Activated CD8-positive, alpha-beta memory T cell treated with anti-CD3 and anti-CD28 coated beads, Interleukin-2, amount 50 U/mL, for 4 hours (primary cell): ENCODE measurements at regions not wholly inside any gene's neighbourhood (a gene's known extent, or its start where the extent isn't known, plus 50 kb on each side); places are given as distances from the start of the nearest gene placed in this dataset.

Experiments used
- DNase-seq: peaks from one replicate; pipeline ENCODE4 v3.0.0-alpha.2; 2020

DNA sequence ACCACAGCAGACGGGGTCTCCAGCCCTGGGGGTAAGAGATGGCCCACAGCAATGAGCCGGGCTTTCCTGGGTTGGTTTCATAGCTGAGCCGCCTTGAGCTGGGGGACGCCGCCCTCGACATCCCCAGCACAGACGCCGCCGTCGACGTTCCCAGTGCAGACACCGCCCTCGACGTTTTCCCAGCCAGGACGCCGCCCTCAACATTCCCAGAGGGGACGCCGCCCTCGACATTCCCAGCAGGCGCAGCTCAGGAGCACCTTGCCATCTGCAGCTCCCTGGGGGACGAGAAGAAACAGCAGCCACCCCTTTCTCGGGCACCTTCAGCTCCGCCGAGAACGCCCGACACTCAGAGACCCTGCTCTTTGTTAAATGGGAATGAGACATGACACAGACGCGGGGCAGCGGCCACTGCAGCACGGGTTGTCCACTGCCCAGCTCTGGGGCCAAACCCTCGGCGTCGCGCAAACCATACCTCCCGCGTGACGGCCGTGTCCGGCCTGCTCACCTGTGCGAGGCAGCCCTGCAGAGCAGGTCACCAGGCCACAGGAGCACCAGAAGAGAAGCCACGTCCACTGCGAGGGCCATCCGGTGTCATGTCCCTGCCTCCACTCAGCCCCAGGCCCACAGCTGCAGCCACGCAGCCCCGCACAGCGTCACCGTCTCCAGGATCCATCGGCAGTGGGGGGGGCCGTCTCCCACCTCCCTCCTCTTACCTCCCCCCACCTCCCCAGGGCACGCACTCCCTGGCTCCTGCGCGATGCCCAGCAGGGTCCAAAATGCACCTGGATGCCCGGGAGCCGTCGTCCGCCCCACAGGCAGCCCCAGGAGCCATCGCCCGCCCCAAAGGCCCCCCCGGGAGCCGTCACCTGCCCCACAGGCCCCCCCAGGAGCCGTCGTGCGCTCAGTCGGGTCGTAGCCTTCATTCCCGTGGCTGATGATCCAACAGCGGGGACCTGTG, 77.4 kb upstream of the GALNT9 start:
- no peak for DNase-seq

DNA sequence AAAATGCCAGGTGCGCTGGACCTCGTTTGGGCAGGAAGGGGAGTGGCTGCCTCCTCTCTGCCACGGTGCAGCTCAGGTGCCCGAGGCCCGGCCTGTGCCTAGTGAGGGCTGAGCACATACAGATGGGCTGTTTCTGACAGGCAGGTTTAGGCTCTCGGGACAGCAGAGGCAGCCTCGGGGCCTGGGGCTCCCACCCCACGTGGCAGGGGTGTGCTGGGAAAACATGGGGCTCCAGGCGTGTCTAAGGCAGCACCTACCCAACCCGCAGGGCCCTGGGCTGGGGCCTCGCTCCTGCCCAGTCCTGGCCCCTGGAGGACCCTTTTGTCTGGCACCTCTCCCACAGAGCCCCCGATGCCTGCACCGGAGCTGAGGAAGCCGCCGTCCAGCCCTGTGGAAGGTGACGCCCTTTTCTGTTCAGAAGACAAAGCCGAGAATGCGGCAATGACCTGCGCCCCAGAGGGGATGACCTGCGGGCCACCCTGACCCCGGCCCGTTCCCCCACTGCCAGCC, 76.4 kb upstream of the GALNT9 start:
- no peak for DNase-seq

DNA sequence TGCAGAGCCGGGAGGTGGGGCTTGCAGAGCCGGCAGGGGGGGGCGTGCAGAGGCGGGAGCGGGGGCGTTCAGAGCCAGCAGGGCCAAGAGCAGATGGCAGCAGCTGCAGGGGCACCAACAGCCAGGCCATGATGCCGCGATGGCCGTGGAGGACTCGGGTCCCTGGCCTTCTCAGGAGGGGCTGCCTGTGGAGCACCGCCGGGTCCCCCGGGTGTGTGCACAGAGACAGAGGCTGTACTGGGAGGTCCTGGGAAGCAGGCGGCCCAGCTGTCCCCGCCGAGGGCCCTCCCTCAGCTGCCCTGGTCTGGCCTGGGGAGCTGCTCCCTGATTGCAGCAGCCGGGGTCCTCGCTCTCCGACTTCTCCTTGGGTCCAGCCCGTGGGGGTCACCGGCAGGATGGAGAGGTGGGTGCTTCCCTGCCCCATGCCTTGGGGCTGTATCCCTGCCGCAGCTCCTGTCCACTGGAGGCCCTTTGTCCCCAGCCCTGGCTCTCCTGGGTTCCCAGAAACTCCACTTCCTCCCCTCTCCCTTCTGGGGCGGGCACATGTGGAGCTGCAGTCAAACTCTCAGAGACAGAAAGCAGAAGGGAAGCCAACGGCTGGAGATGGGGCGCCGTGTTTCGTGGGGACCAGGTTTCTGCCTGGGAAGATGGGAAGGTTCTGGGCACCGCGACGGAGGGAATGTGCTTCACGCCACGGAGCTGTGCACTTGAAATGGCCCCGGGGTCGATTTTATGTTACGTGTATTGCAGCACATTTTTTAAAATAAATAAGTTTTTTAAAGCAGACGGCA, 75.8 kb upstream of the GALNT9 start:
- DNase-seq = no peak

DNA sequence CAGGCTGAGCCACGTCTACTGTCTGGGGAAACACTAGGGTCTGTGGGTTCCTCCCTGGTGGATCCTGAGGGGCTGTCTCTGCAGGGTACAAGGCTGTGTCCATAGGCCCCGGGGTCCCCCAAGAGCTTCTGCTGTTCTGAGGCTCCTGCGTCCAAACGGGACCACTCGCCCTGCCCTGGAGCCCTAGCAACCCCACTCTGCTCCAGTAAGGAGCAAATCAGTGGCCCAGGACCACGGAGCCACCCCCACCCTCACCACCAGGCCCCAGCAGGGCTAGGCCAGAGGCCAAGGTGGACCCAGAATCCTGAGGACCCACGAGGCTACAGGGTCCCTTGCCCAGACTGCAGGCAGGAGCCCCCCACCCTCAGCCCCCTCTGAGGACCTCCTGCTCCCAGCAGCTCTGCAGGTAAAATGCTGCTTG, 75.1 kb upstream of the GALNT9 start:
- no peak for DNase-seq

DNA sequence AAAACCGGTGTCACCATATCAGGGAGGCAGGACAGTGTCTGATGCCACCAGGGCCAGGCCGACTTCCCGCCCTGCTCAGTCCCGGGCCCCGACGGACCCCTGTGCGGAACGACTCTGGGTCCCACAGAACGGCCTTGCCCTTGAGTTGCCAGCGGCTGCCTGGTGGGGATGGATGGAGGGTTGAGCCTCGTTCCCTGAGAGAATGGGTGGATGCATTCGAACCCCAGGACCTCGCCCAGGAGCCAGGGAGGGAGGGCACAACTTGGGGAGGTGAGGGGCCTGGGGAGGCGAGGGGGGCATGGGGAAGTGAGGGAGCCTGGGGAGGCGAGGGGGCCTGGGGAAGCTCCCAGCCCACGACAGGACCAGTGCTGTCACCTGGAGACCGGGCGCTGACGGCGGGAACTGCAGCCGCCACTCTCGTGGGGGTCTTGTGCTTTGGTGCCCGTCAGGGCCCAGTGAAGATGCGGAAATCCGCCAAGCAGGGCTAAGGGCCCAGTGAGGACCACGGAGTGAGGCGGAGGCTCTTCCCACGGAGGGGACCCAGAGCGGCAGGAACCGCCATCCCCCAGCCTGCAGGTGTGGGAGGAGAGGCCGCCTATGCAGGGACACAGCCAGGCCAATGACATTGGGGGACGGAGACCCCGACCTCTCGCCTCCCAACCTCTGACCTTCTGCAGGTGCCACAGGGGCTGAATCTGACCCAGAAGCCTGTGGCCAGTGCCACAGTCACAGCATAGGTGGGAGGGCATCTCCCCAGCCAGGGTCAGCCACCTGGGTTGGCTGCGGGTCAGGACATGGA, 74.4 kb upstream of the GALNT9 start:
- no peak for DNase-seq

DNA sequence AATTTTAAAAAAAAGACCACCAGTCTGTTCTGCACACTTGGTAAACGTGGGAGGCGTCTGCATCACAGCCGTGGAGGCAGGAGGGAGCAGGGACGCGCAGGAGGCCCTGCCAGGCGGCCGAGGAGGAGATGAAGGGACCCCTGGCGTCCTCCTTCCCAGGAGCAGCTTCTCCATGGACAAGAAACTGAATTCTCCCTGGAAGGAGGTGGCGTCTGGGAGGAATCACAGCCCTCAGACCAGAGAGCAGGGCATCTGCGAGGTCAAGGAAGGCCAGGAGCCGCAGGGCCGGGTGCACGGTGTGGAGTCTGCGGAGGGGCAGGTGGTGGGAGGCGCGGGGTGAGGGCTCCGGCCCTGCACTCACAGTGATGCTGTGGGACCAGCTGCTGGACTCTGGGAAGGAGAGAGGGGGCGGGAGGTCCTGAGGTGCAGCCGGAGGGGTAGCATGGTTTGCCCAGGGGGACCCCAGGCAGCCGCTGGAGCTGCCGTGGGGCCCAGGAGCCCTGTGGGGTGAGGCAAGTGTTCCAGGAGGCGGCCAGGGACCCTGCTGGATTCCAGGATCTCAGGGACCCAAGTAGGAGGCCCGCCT, 73.5 kb upstream of the GALNT9 start:
- DNase-seq = no peak

DNA sequence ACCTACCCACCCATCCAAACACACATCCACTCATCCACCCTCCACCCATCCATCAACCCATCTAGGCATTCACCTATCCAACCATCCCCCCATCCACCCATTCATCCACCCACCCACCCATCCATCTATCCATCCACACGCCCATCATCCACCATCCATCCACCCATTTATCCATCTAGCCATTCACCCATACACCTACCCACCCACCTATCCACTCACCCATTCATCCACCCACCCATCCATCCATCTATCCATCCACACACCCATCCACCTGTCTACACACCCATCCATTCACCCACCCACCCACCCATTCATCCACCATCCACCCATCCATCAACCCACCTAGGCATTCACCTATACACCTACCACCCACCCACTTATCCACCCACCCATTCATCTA, 72.6 kb upstream of the GALNT9 start:
- no peak for DNase-seq

DNA sequence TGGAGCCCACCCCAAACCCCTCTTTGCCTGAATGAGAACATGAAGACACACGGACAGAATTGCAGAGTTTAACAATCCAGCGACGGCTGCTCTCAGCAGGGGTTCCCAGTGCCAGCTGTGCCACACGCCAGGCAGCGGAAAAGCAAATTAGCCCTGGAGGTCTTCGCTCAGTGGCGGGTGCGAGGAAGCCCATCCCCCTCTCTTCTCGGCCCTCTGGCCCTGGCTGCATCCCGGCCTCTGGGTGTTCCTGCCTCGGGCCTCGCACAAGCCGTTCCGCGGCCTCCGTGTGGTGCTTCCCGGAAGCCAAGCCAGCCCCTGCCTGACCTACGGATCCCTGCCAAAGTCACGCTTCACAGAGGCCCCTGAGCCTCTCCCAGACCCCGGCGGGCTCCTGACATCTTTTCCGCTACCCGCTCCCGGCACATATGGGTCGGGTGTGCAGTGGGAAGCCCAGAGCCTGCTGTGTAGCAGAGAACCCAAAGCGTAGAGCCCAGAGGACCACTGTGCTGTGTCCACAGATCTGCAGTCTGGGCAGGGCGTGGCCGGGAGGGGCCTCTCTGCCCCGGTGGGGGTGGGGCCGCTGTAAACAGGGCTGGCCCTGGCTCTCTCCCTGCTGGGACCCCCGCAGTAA, 70.7 kb upstream of the GALNT9 start:
- DNase-seq = no peak

DNA sequence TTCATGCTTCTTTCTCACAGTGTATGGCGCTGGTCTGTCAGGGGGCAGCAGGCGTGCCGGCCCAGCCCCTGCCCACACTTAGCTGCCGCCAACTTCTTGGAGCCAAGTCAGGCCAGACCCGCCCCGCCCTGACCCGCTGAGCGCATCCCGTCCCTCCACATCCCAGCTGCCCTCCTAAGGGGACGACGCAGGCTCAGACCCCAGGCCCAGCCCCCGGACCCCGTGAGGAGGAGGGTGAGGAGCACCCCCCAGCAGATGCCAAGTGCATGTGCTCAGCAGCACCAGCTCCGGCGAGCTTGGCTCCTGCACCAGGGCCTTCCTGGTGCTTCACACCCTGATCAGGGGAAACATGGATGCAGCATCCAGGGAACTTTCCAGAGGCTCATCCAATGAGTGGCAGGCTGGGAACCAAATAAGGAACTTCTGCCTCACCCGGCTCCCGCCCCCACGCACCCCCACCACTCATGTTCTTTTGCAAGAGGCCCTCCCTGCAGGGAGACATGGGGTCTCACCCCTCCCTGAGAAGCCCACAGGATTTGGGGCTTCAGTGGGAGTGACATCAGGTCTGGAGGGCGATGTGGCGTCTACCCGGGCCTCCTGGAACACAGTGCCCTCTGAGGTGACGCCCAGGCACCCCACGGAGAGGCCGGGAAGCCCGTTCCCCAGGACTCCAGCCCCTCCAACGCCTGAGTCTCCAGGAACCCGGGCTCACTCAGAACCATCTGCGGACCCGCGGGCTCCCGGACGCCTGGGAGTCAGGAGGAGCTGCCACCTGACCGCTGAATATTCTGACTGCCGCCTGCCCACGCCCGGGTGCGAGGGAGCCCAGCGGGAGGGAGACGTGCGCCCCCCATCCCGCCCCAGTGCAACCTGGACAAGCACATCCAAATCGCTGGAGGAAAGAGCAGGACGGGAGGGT, 70.0 kb upstream of the GALNT9 start:
- DNase-seq = peak; percentile 14

DNA sequence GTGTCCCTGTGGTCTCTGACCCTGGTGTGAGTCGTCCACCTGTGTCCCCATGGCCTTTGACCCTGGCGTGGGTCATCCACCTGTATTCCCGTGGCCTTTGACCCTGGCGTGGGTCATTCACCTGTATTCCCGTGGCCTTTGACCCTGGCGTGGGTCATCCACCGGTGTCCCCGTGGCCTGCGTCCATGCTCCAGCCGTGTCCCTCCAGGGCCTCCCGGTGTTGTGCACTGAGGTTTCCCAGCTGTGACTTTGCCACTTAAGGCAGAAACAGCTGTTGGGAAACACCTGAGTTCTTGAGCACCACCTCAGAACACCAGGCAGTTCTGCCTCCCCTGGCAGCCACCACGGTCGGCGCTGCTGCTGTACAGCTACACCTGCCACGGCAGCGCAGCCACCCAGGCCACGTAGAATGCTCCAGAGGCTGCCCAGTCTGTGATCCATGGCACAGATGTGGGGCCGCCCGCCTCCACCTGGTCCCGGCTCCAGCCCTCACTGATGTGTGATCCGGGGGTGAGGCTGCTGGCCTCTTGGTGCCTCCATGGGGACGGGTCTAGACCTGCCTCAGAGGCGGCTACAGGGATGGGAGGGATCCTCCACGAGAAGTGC, 69.1 kb upstream of the GALNT9 start:
- DNase-seq = peak; percentile 9

DNA sequence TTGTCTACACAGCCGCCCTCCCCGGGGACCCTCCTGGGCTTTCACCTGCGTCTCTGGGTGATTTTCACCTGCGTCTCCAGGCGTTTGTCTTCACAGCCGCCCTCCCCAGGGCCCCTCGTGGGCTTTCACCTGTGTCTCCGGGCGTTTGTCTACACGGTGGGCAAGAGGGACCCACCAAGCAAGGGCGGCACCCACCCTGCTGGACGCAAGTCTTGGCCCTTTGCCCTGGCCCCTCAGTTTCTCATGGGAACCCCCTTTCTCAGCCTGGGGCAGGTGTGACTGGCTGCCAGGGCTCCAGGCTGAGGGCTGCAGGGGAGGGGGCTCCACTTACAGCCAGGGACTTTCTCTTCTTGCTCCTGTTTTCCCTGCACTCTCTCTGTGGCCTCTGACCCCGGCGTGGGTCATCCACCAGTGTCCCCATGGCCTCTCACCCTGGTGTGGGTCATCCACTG, 68.6 kb upstream of the GALNT9 start:
- DNase-seq = no peak

DNA sequence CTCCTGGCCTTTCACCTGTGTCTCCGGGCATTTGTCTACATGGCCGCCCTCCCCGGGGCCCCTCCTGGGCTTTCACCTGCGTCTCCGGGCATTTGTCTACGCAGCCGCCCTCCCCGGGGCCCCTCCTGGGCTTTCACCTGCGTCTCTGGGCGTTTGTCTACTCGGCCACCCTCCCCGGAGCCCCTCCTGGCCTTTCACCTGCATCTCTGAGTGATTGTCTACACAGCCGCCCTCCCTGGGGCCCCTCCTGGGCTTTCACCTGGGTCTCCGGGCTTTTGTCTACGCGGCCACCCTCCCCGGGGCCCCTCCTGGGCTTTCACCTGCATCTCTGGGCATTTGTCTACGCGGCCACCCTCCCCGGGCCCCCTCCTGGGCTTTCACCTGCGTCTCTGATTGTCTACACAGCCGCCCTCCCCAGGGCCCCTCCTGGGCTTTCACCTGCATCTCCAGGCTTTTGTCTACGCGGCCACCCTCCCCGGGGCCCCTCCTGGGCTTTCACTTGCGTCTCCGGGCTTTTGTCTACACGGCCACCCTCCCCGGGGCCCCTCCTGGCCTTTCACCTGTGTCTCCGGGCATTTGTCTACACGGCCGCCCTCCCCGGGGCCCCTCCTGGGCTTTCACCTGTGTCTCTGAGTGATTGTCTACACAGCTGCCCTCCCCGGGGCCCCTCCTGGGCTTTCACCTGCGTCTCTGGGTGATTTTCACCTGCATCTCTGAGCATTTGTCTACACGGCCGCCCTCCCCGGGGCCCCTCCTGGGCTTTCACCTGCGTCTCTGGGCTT, 68.0 kb upstream of the GALNT9 start:
- DNase-seq = no peak

DNA sequence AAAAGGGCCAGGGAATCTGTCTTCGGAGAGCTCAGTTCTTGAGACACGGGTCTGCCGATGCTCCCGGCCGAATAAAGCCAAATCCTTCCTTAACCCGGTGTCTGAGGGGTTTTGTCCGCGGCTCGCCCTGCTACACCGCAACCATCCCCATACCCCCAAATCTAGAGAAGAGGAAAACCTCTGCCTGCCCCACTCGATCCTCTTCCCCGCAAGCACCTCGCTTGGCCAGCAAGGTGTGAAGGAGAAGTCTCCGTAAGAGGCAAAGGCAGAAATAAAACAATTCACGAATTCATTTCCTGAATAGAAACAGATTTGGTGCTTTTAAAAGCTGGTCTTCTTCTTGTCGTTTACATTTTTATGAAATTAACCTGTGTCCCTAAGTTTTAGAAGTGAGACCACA, 67.3 kb upstream of the GALNT9 start:
- DNase-seq = no peak

DNA sequence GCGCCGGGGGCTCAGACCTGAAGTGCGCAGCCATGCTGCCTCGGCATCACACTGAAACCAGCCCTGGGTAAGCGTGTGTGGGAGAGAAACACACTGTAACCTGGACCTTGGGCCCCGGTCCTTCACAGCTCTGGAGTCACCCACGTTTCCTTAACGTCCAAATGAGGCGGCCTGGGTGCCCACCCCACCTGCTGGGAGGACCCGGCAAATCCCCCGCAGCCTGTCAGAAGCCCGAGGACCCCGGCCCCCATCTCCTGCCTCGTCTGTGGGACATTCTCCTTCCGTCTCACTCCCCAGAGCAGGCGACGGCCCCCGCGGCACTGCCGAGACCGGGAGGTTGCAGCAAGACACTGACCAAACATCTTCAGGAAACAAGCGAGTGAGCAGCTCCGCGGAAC, 66.5 kb upstream of the GALNT9 start:
- DNase-seq = no peak

DNA sequence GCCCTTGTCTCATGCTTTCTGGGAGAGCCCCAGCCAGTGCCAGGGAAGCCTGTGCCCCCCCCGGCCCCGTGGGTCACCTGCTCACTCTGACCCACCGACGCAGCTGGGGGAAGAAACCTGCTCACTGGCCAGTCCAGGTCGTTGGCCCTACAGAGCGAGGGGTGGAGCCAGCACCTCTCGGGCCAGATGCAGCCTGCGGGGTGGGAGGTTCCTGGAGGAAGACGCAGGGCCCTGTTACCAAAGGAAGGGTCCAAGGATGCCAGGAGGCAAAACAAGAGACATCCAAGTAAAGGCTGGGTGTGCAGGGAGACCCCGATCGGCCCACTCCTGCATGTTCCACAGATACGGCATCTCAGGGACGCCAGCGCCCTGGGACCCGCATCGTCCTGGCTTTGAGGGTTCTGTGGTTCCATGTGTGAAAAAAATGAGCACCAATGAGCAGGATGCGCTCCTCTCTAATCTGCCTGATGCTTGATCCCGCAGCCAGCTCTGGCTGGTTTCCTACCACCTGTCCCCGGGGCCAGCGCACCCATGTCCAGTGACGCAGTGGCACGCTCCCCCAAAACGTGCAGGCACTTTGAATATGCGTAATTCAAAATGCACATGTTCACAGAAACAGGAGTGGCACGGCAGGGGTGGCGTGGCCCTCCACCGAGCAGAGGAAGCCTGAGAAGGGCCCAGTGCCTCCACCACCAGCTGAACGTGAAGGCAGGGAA, 66.0 kb upstream of the GALNT9 start:
- no peak for DNase-seq

DNA sequence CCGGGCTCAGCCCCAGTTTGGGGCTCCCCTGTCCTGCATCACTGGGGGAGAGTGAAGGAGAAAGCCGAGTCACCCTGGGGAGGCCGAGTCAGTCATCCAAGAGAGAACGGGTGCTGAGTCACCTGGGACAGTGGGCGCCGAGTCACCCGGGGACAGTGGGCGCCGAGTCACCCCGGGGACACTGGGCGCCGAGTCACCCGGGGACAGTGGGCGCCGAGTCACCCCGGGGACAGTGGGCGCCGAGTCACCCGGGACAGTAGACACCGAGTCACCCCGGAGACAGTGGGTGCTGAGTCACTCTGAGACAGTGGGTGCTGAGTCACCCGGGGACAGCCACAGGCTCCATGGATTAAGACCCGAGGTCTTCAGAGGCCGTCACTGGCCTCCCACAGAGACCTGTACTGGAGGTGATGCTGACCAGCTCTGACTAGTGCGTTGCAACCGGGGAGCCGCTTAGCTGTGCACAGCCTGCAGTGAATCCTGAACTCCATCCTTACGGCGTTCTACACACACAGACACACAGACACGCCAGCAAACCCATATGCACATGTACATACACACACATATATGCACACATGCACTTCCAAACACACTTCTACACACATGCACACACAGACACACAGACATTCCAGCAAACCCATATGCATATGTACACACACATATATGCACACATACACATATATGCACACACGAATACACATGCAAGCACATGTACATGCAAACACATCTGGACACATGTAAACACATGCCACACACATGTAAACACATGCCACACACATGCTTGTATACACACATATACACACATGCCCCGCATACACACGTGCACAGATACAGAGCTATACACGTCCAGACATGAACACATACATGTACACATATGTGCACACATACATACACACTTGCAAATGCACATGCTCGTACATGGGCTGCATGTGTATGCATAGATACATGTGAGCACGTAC, 64.9 kb upstream of the GALNT9 start:
- DNase-seq = no peak

DNA sequence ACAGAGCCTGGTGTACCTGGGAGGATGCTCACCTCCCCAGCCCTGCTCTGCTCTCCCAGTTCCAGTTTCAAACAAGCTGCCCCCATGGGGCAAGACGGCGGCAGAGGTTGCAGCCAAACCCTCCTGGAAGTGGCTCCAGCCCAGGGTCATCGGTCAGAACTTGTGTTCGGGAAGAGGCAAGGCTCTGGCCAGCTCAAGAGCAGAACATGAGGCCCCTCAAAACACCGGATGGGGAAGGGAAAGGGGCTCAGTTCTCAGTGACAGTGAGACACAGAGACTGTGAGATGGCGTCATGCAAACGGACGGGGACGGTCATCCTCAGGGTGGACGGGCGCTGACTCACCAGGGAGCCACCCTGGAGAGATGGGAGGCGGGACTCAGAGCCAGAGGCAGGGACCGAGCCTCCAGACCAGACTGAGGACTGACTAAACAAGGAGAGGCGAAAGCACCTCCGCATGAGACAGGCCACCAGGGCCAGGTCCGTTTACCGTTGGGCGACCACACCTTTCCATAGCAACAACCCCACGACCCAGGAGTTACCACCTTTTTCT, 63.9 kb upstream of the GALNT9 start:
- DNase-seq = no peak
